ENCODE measurements at regions not wholly inside any gene's neighbourhood (a gene's known extent, or its start where the extent isn't known, plus 50 kb on each side); places are given as distances from the start of the nearest gene placed in this dataset.

DNA sequence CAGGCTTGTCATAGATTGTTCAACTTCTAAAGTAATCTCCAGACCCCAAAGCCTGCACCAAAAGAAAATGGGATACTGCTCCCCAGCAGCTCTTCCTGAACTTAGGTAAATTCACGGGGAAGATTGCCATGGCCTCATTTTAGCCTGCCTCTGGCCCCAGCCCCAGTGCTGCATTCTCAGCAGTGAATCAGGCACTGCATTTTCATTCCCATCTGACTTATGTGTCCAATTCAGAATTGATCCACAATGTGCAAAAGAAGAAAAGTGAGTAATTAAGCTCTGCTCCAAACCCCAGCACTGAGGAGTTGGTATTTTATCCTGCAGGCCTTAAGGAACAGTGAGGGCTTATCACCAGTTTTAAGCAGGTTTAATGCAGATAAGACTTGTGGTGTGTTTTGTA is 176.4 kb downstream of the KCTD12 start:
- TF ChIP-seq, protein P1, sequence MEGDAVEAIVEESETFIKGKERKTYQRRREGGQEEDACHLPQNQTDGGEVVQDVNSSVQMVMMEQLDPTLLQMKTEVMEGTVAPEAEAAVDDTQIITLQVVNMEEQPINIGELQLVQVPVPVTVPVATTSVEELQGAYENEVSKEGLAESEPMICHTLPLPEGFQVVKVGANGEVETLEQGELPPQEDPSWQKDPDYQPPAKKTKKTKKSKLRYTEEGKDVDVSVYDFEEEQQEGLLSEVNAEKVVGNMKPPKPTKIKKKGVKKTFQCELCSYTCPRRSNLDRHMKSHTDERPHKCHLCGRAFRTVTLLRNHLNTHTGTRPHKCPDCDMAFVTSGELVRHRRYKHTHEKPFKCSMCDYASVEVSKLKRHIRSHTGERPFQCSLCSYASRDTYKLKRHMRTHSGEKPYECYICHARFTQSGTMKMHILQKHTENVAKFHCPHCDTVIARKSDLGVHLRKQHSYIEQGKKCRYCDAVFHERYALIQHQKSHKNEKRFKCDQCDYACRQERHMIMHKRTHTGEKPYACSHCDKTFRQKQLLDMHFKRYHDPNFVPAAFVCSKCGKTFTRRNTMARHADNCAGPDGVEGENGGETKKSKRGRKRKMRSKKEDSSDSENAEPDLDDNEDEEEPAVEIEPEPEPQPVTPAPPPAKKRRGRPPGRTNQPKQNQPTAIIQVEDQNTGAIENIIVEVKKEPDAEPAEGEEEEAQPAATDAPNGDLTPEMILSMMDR (IDR thresholded peaks at IDR 0.05), result no peak
- TF ChIP-seq SIN3A (IDR thresholded peaks at IDR 0.05; ENCODE audit: borderline replicate concordance, insufficient read depth, low read depth, low read length), result no peak
- no peak for TF ChIP-seq TCF7L2 (IDR thresholded peaks at IDR 0.05; ENCODE audit: low read depth, low read length)
- no peak for TF ChIP-seq POLR2AphosphoS5 (IDR thresholded peaks at IDR 0.05; ENCODE audit: low read depth, low read length)
- TF ChIP-seq, protein P2, sequence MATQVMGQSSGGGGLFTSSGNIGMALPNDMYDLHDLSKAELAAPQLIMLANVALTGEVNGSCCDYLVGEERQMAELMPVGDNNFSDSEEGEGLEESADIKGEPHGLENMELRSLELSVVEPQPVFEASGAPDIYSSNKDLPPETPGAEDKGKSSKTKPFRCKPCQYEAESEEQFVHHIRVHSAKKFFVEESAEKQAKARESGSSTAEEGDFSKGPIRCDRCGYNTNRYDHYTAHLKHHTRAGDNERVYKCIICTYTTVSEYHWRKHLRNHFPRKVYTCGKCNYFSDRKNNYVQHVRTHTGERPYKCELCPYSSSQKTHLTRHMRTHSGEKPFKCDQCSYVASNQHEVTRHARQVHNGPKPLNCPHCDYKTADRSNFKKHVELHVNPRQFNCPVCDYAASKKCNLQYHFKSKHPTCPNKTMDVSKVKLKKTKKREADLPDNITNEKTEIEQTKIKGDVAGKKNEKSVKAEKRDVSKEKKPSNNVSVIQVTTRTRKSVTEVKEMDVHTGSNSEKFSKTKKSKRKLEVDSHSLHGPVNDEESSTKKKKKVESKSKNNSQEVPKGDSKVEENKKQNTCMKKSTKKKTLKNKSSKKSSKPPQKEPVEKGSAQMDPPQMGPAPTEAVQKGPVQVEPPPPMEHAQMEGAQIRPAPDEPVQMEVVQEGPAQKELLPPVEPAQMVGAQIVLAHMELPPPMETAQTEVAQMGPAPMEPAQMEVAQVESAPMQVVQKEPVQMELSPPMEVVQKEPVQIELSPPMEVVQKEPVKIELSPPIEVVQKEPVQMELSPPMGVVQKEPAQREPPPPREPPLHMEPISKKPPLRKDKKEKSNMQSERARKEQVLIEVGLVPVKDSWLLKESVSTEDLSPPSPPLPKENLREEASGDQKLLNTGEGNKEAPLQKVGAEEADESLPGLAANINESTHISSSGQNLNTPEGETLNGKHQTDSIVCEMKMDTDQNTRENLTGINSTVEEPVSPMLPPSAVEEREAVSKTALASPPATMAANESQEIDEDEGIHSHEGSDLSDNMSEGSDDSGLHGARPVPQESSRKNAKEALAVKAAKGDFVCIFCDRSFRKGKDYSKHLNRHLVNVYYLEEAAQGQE (IDR thresholded peaks at IDR 0.05; ENCODE audit: insufficient read depth in 1 of 2, low read depth in 2 of 2, low read length in 1 of 2), result no peak

All from Panc1 (cell line).